HG03378 (cell line): ENCODE measurements at regions not wholly inside any gene's neighbourhood (a gene's known extent, or its start where the extent isn't known, plus 50 kb on each side); places are given as distances from the start of the nearest gene placed in this dataset.
"Not testable (repeated sequence)": the region's sequence is repeated elsewhere in the genome, so short reads cannot be mapped to it uniquely, and the experiment has no call there.

Experiments
- ATAC-seq: cut with Tn5 transposase; IDR thresholded peaks from one replicate; pipeline ENCODE4 v1.9.1; 2021; ENCODE audit warnings: mild to moderate bottlenecking, moderate library complexity; ENCODE audit not compliant: unreplicated experiment

DNA sequence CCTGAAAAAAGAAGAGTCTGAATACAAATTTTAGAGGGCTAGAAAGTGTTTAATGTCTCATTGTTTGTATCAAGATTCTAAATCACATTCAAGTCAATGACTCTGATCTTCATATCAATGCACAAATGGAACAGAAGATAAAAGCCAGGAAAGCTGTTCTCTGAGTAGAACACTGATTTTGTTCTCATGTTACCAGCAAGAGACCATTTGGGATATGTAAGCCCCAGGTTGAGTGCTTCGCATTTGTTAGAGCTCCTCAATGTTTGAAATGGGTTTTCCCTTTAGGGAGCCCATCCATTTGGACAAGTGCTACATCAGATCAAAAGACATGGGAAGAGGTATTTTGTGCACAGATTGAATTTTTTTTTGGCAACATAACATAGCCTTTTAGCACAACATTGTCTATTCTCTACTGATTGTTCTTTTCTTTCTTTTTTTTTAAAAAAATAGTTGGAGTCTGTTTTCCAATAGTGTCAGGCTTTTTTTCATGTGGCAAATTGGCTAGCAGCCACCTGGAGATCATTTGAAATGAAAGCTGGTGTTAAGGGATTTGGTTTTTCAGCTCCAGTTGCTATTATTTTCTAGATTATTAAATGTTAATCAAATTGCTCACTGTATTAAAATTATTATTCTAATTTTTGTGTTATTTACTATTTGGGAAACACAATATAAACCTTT, 74.5 kb upstream of the ZPLD1 start:
- ATAC-seq, result no peak

DNA sequence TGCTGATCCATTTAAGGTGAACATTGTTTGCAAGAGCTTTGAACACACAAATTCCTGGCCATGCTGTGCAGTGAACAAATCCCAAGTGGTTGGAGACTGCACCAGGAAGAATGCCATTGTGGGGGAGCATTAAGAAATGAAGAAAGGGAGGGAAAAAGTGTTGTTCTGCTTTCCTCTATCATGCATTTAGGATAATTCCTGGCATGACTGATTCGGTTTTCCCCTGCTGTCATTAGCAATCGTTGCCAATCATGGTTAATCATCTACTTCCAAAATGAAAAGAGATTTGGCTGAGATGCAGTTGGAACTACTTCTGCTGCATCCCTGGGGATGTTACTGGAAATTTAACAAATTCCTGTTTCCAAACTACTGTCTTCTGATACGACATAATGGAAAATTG, 73.7 kb upstream of the ZPLD1 start:
- no peak for ATAC-seq

DNA sequence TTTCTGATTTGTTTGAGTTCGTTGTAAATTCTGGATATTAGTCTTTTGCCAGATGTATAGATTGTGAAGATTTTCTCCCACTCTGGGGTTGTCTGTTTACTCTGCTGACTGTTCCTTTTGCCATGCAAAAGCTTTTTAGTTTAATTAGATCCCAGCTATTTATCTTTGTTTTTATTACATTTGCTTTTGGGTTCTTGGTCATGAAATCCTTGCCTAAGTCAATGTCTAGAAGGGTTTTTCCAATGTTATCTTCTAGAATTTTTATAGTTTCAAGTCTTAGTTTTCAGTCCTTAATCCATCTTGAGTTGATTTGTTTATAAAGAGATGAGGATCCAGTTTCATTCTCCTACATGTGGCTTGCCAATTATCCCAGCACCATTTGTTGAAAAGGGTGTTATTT, 68.7 kb upstream of the ZPLD1 start:
- ATAC-seq, result not testable (repeated sequence)

DNA sequence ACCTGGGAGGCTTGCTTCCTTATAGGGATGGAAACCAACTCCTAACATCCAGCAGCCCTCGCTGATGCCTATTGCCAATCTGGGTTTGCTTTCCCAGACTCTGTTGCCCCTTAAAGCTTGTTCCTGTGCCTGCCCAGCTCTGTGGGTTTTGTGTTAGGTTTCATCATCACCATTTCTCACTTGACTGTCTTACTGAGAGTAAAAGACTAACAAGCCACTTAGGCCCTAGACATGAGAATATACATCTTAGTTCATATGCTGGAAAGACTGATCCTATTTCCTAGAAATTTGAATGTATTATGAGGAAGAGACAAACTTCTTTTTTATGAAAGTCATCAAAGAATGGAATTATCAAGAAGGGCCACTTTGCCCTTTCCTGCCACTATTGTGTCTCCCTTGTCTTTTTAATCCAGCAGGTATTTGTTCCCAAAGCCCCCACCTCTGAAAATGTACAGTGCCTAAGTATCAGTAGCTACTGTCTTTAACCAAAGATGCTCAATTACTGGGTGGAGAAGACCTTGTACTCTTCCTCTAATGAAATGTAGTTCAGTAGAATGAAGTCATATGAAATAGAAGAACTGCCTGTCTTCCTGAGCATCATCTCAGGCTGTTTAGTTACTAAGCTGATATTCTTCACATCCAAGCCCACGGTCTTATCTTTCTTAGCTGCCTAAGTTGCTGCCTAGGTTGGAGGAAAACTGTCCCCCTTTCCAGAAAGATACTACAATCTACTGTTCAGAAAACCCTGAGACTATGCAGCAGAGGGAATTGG, 59.8 kb upstream of the ZPLD1 start:
- no peak for ATAC-seq

DNA sequence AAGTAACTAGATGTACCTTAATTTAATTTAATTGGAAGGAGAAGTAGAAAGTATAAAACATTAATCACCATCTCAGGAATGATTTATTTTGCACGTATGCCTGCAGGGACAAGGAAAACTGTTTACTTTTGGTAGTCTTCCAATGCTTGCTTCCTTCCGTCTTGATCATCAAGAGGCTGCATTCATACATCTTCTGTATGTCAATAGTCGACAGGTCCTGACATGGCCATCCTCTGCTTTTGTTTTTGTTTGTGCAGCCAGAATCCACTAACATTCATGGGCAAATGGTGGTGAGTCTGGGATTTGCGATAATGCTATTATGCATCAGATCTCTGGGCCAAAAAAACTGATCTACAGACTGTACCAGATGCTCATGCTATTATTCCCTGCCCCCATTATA, 56.6 kb upstream of the ZPLD1 start:
- no peak for ATAC-seq

DNA sequence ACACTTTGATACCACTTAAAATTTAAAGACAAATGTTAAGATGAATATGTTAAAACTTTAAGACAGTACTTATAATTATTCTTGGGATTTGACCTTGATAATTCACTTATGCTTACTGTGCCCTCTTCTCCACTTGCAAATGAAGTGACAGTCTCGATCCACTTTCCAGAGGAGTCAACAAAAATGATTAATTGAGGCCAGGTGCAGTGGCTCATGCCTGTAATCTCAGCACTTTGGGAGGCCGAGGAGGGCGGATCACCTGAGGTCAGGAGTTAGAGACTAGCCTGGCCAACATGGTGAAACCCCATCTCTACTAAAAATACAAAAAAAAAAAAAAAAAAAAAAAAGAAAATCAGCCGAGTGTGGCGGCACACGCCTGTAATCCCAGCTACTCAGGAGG, 52.6 kb upstream of the ZPLD1 start:
- not testable (repeated sequence) for ATAC-seq
